H9 (cell line): ENCODE measurements at regions not wholly inside any gene's neighbourhood (a gene's known extent, or its start where the extent isn't known, plus 50 kb on each side); places are given as distances from the start of the nearest gene placed in this dataset.

Source experiments
- DNase-seq: peaks from one replicate; pipeline ENCODE4 v3.0.0-alpha.2; 2017
- H2AFZ ChIP-seq: one replicate; pipeline ENCODE4 v1.6.1; 2013; ENCODE audit warnings: mild to moderate bottlenecking, low read length, control low read depth, moderate library complexity
- H2AK5ac ChIP-seq: 2 replicates; pipeline ENCODE4 v1.6.1; 2013; ENCODE audit warnings: low read length, control low read depth, mixed read lengths; ENCODE audit not compliant: insufficient read length
- H2BK120ac ChIP-seq: one replicate; pipeline ENCODE4 v1.6.1; 2013; ENCODE audit warnings: low read depth, mild to moderate bottlenecking, low read length, control low read depth, inconsistent platforms; ENCODE audit not compliant: poor library complexity, severe bottlenecking
- H2BK12ac ChIP-seq: 2 replicates; pipeline ENCODE4 v1.6.1; 2013; ENCODE audit warnings: low read length, control low read depth, mixed read lengths, low read depth; ENCODE audit not compliant: insufficient read length
- H2BK15ac ChIP-seq: 2 replicates; pipeline ENCODE4 v1.6.1; 2013; ENCODE audit warnings: low read depth, low read length, control low read depth
- H2BK20ac ChIP-seq: one replicate; pipeline ENCODE4 v1.6.1; 2013; ENCODE audit warnings: low read depth, mild to moderate bottlenecking, low read length, control low read depth, inconsistent platforms; ENCODE audit not compliant: poor library complexity, severe bottlenecking
- H2BK5ac ChIP-seq: 2 replicates; pipeline ENCODE4 v1.6.1; 2013; ENCODE audit warnings: low read length, control low read depth, mixed read lengths; ENCODE audit not compliant: insufficient read length
- H3K14ac ChIP-seq: 2 replicates; pipeline ENCODE4 v1.6.1; 2013; ENCODE audit warnings: low read length, control low read depth; ENCODE audit not compliant: insufficient read depth
- H3K18ac ChIP-seq: 2 replicates; pipeline ENCODE4 v1.6.1; 2013; ENCODE audit warnings: low read depth, mild to moderate bottlenecking, mixed read lengths, low read length, control low read depth; ENCODE audit not compliant: insufficient read length
- H3K23ac ChIP-seq: 2 replicates; pipeline ENCODE4 v1.6.1; 2013; ENCODE audit warnings: low read length, control low read depth, mixed read lengths, low read depth; ENCODE audit not compliant: insufficient read length
- H3K23me2 ChIP-seq: 2 replicates; pipeline ENCODE4 v1.6.1; 2013; ENCODE audit warnings: low read depth, mild to moderate bottlenecking, mixed read lengths, low read length, control low read depth; ENCODE audit not compliant: insufficient read length, poor library complexity, severe bottlenecking
- H3K27ac ChIP-seq: 2 replicates; pipeline ENCODE4 v1.5.1; 2013; ENCODE audit warnings: low read length, control low read depth, mixed read lengths, low read depth; ENCODE audit not compliant: insufficient read length
- H3K27me3 ChIP-seq: 2 replicates; pipeline ENCODE4 v1.6.1; 2013; ENCODE audit warnings: low read length, control low read depth, inconsistent platforms; ENCODE audit not compliant: insufficient read depth
- H3K4ac ChIP-seq: 2 replicates; pipeline ENCODE4 v1.6.1; 2013; ENCODE audit warnings: low read depth, mild to moderate bottlenecking, control low read depth, inconsistent platforms, low read length, moderate library complexity
- H3K4me1 ChIP-seq: 2 replicates; pipeline ENCODE4 v1.6.1; 2013; ENCODE audit warnings: low read length, control low read depth, inconsistent platforms; ENCODE audit not compliant: insufficient read depth
- H3K4me2 ChIP-seq: 2 replicates; pipeline ENCODE4 v1.6.1; 2013; ENCODE audit warnings: low read length, control low read depth, mixed read lengths; ENCODE audit not compliant: insufficient read length, insufficient read depth
- H3K56ac ChIP-seq: 2 replicates; pipeline ENCODE4 v1.6.1; 2013; ENCODE audit warnings: low read depth, mild to moderate bottlenecking, mixed read lengths, low read length, control low read depth; ENCODE audit not compliant: insufficient read length
- H3K79me1 ChIP-seq: 2 replicates; pipeline ENCODE4 v1.6.1; 2013; ENCODE audit warnings: low read depth, mild to moderate bottlenecking, moderate library complexity, low read length, control low read depth, inconsistent platforms; ENCODE audit not compliant: insufficient read depth, poor library complexity, severe bottlenecking
- H3K79me2 ChIP-seq: 2 replicates; pipeline ENCODE4 v1.6.1; 2013; ENCODE audit warnings: low read length, control low read depth, inconsistent platforms; ENCODE audit not compliant: insufficient read depth
- H3K9ac ChIP-seq: 2 replicates; pipeline ENCODE4 v1.6.1; 2013; ENCODE audit warnings: low read length, control low read depth, mixed read lengths; ENCODE audit not compliant: insufficient read length; ENCODE audit errors: extremely low read depth
- H3K9me3 ChIP-seq: one replicate; pipeline ENCODE4 v1.6.1; 2013; ENCODE audit warnings: low read depth, low read length, inconsistent platforms; ENCODE audit not compliant: control insufficient read depth
- H3T11ph ChIP-seq: one replicate; pipeline ENCODE4 v1.6.1; 2013; ENCODE audit warnings: mild to moderate bottlenecking, low read length, control low read depth, inconsistent platforms
- H4K20me1 ChIP-seq: one replicate; pipeline ENCODE4 v1.6.1; 2013; ENCODE audit not compliant: control insufficient read depth, insufficient read length, insufficient read depth
- H4K5ac ChIP-seq: 2 replicates; pipeline ENCODE4 v1.6.1; 2013; ENCODE audit warnings: low read depth, mild to moderate bottlenecking, mixed read lengths, low read length, control low read depth; ENCODE audit not compliant: insufficient read length
- H4K8ac ChIP-seq: replicated peaks from 2 replicates; pipeline ENCODE4 v1.6.1; 2013; ENCODE audit warnings: low read length, control low read depth, mixed read lengths, low read depth; ENCODE audit not compliant: insufficient read length
- H4K91ac ChIP-seq: 2 replicates; pipeline ENCODE4 v1.6.1; 2013; ENCODE audit warnings: low read depth, mild to moderate bottlenecking, moderate library complexity, mixed read lengths, low read length, control low read depth; ENCODE audit not compliant: insufficient read length
- H3K27ac Mint-ChIP-seq, 3 experiments: 2 replicates in 2 of 3; 3 replicates in 1 of 3; pipeline ENCODE4 v1.8.0; 2020 to 2021; ENCODE audit warnings: mixed read lengths in 3 of 3, mild to moderate bottlenecking in 1 of 3, moderate library complexity in 1 of 3
- H3K27me3 Mint-ChIP-seq: 2 replicates; pipeline ENCODE4 v1.8.0; 2021; ENCODE audit warnings: low read depth, mild to moderate bottlenecking, moderate library complexity, mixed read lengths
- H3K36me3 Mint-ChIP-seq, 3 experiments: 2 replicates in 2 of 3; 3 replicates in 1 of 3; pipeline ENCODE4 v1.8.0; 2020 to 2021; ENCODE audit warnings: low read depth in 3 of 3, mixed read lengths in 3 of 3; ENCODE audit not compliant: insufficient read depth in 1 of 3
- H3K4me1 Mint-ChIP-seq, 2 experiments: 2 replicates each; pipeline ENCODE4 v1.8.0; 2020; ENCODE audit warnings: mixed read lengths in 2 of 2
- H3K4me3 Mint-ChIP-seq, 2 experiments: 2 replicates in 1 of 2; 3 replicates in 1 of 2; pipeline ENCODE4 v1.8.0; 2020 to 2021; ENCODE audit warnings: mild to moderate bottlenecking in 2 of 2, mixed read lengths in 2 of 2, moderate library complexity in 1 of 2
- H3K9me3 Mint-ChIP-seq, 2 experiments: 2 replicates in 1 of 2; 3 replicates in 1 of 2; pipeline ENCODE4 v1.8.0; 2020; ENCODE audit warnings: mild to moderate bottlenecking in 2 of 2, mixed read lengths in 2 of 2, moderate library complexity in 1 of 2
- WGBS: extraction: QIAGEN DNeasy Blood & Tissue Kit; methylation state at CpG from one replicate; pipeline ENCODE4 v1.1.7; 2013; ENCODE audit warnings: missing lambda C conversion rate, low lambda C conversion rate, mixed read lengths; ENCODE audit not compliant: insufficient read length; ENCODE audit errors: extremely low coverage; 5-methylcytosine and 5-hydroxymethylcytosine counted together
- TF ChIP-seq, protein P1 (sequence below): fragments of 200-600 bp; sonication (generic); conservative IDR thresholded peaks from 3 replicates; pipeline ENCODE4 v1.8.0; 2021; ENCODE audit warnings: antibody characterized with exemption, mild to moderate bottlenecking

DNA sequence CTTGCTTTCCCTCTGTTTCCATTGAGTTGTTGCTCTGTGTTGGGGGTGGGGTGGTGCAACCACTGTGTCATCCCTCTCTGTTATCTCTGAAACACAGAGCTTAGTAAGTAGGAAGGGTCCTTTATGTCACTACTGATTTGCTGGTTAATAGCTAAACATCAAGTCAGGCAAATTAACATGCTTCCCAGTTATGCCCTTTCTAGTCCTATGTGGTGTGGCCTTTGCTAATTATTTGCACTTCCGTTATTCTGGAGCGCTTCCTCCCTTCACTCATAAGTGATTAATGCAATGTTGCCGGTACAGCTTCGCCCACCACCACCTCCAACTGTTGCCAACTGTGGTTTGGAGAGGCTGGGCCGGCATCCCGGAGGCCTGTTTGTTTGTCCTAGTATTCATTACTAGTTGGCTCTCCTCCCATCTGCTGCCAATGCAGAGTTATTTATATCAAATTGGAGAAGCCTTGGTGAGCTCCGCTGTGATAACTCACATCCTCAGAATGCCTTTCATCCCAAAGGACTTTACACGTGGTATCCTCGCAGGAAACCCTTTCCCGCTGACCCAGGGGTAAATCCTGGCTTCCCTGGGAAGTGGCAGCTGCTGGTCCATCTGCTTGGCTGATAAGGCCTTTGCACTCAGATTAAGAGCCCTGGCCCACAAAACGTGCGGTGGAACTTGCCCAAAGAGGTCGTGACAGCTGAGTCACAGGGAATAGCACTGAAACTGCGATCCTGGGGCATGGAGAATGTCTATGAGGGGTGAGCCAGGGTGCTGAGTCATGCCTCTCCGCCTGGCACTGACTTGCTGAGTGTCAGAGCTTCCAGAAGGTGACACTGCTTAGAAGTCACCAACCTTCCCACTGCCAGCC lies 72.0 kb upstream of the ZCCHC2 start:
- Histone ChIP-seq H3K4ac (no peak overlapping the region), H2AFZ (no peak overlapping the region), H3K27ac (no peak overlapping the region), H4K8ac (no peak overlapping the region), H3K79me2 (no peaks in the 10 kb centered on the region), H3K4me2 (no peak overlapping the region), H3K79me1 (no peaks in the 10 kb centered on the region), H3K14ac (no peak overlapping the region), H2BK20ac (no peak overlapping the region), H3K9me3 (no peaks in the 10 kb centered on the region), H3K23me2 (no peaks in the 10 kb centered on the region), H4K91ac (no peak overlapping the region), H3K4me1 (peaks cover 5% of the 10 kb centered on the region; the same call in 1 of the 2 replicates), H4K20me1 (no peaks in the 10 kb centered on the region), H2BK12ac (no peak overlapping the region), H3K56ac (no peak overlapping the region), H2AK5ac (no peak overlapping the region), H3T11ph (no peak overlapping the region), H3K18ac (no peak overlapping the region), H3K27me3 (no peaks in the 10 kb centered on the region), H3K9ac (no peak overlapping the region), H2BK5ac (no peak overlapping the region), H3K23ac (no peak overlapping the region), H2BK120ac (no peak overlapping the region), H2BK15ac (no peak overlapping the region), H4K5ac (no peak overlapping the region)
- TF ChIP-seq, protein P1, sequence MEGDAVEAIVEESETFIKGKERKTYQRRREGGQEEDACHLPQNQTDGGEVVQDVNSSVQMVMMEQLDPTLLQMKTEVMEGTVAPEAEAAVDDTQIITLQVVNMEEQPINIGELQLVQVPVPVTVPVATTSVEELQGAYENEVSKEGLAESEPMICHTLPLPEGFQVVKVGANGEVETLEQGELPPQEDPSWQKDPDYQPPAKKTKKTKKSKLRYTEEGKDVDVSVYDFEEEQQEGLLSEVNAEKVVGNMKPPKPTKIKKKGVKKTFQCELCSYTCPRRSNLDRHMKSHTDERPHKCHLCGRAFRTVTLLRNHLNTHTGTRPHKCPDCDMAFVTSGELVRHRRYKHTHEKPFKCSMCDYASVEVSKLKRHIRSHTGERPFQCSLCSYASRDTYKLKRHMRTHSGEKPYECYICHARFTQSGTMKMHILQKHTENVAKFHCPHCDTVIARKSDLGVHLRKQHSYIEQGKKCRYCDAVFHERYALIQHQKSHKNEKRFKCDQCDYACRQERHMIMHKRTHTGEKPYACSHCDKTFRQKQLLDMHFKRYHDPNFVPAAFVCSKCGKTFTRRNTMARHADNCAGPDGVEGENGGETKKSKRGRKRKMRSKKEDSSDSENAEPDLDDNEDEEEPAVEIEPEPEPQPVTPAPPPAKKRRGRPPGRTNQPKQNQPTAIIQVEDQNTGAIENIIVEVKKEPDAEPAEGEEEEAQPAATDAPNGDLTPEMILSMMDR: no peak
- DNase-seq: no peak
- Mint-ChIP-seq H3K36me3 (peaks cover 0 to 4% (median 0%) of the 10 kb centered on the region in 3 experiments; a peak in 2 of 7 replicates), H3K4me3 (no peak overlapping the region), H3K27me3 (no peaks in the 10 kb centered on the region), H3K4me1 (peaks cover 19 to 20% of the 10 kb centered on the region in 2 experiments), H3K27ac (peak overlapping the region in 2 of 3 experiments; percentile 17 to 63; a peak in 2 of 7 replicates), H3K9me3 (no peaks in the 10 kb centered on the region)
- no CpG with 5 or more reads among the region's 15 CpGs for WGBS
